Lung (tissue), 11 donors: ENCODE measurements at regions not wholly inside any gene's neighbourhood (a gene's known extent, or its start where the extent isn't known, plus 50 kb on each side); places are given as distances from the start of the nearest gene placed in this dataset.
A peak's percentile ranks its signal among the peaks of the same experiment; 100 is the strongest.

Experiments
- ATAC-seq: fragments of 200-7000 bp; cut with Tn5 transposase; one replicate; pipeline ENCODE4 v1.9.1; 2020; ENCODE audit warnings: moderate number of reproducible peaks; ENCODE audit not compliant: insufficient read depth, low FRiP score
- DNase-seq, 3 donors: peaks; one replicate each; pipeline ENCODE4 v3.0.0-alpha.2; 2013 to 2017
- H3K27ac ChIP-seq, 2 donors: one replicate each; pipeline ENCODE4 v1.5.1; 2013; ENCODE audit warnings: mild to moderate bottlenecking in 2 of 2, moderate library complexity in 2 of 2, control low read depth in 1 of 2, inconsistent platforms in 1 of 2, low read depth in 1 of 2, low read length in 1 of 2
- H3K27me3 ChIP-seq, 3 donors: one replicate each; pipeline ENCODE4 v1.5.1; 2013; ENCODE audit warnings: low read length in 2 of 3; ENCODE audit not compliant: control insufficient read depth in 3 of 3, insufficient read depth in 3 of 3
- H3K36me3 ChIP-seq, 4 donors: one replicate each; pipeline ENCODE4 v1.5.1; 2013; ENCODE audit warnings: low read length in 4 of 4, mild to moderate bottlenecking in 1 of 4, moderate library complexity in 1 of 4; ENCODE audit not compliant: control insufficient read depth in 4 of 4, insufficient read depth in 4 of 4
- H3K4me1 ChIP-seq, 5 donors: one replicate each; pipeline ENCODE4 v1.5.1; 2013; ENCODE audit warnings: low read length in 5 of 5, mild to moderate bottlenecking in 2 of 5, moderate library complexity in 1 of 5; ENCODE audit not compliant: control insufficient read depth in 5 of 5, insufficient read depth in 5 of 5
- H3K4me3 ChIP-seq: one replicate; pipeline ENCODE4 v1.5.1; 2013; ENCODE audit warnings: mild to moderate bottlenecking, control low read depth, moderate library complexity
- H3K9ac ChIP-seq, 2 donors: one replicate each; pipeline ENCODE4 v1.5.1; 2013; ENCODE audit warnings: low read length in 2 of 2, control low read depth in 1 of 2; ENCODE audit not compliant: insufficient read depth in 1 of 2
- H3K9me3 ChIP-seq, 4 donors: one replicate each; pipeline ENCODE4 v1.5.1; 2013; ENCODE audit warnings: low read length in 3 of 4, mild to moderate bottlenecking in 1 of 4, moderate library complexity in 1 of 4; ENCODE audit not compliant: control insufficient read depth in 4 of 4, insufficient read depth in 3 of 4
- CTCF ChIP-seq: IDR thresholded peaks from 2 replicates; pipeline ENCODE4 v1.5.1; 2012; ENCODE audit warnings: mild to moderate bottlenecking; ENCODE audit errors: control extremely low read depth, extremely low read depth
- WGBS, 2 donors: extraction: QIAGEN DNeasy Blood & Tissue Kit; methylation state at CpG; one replicate each; pipeline ENCODE4 v1.1.7; 2013; 5-methylcytosine and 5-hydroxymethylcytosine counted together
- donor health status: control.
- donor health status: control.
- donor health status: Bipolar disorder and iron deficiency.
- donor health status: healthy.
- donor health status: DM: yes; HTN: yes; CAD: no.

- no peak overlapping the region for H3K4me3 ChIP-seq
- H3K9me3 ChIP-seq, result no peaks in the 10 kb centered on the region
- no peak overlapping the region for H3K27ac ChIP-seq
- WGBS, 2 donors, result 81 to 82% methylated on average over 2 of the region's 2 CpGs
- no peaks in the 10 kb centered on the region for H3K36me3 ChIP-seq
- DNase-seq (no peak), ATAC-seq (no peak)
- H3K27me3 ChIP-seq, result no peaks in the 10 kb centered on the region
- peaks cover 0 to 4% (median 0%) of the 10 kb centered on the region in 5 donors for H3K4me1 ChIP-seq
- H3K9ac ChIP-seq, result no peak overlapping the region
- no peak for TF ChIP-seq CTCF
These were observed 1730.4 kb upstream of the SLC10A2 start for GRCh38 chr13:104796581-104796980.

GRCh38 chr13:104785952-104786351 lies 1719.7 kb upstream of the SLC10A2 start:
- 83 to 95% methylated on average over 5 of the region's 5 CpGs for WGBS, 2 donors
- Histone ChIP-seq H3K4me3 (no peak overlapping the region), H3K27ac (no peak overlapping the region), H3K36me3 (no peaks in the 10 kb centered on the region), H3K27me3 (no peaks in the 10 kb centered on the region), H3K4me1 (no peaks in the 10 kb centered on the region), H3K9ac (no peak overlapping the region), H3K9me3 (no peaks in the 10 kb centered on the region)
- ATAC-seq (no peak), DNase-seq (peak in 1 of 3 donors; percentile 28)
- no peak for TF ChIP-seq CTCF

GRCh38 chr13:104784891-104785290 lies 1718.7 kb upstream of the SLC10A2 start:
- no peak for TF ChIP-seq CTCF
- Histone ChIP-seq H3K9ac (no peak overlapping the region), H3K9me3 (no peaks in the 10 kb centered on the region), H3K4me1 (peaks cover 0 to 3% (median 0%) of the 10 kb centered on the region in 5 donors), H3K27me3 (no peaks in the 10 kb centered on the region), H3K4me3 (no peak overlapping the region), H3K27ac (no peak overlapping the region), H3K36me3 (no peaks in the 10 kb centered on the region)
- ATAC-seq (no peak), DNase-seq (no peak)

- Histone ChIP-seq H3K9me3 (no peaks in the 10 kb centered on the region), H3K27me3 (no peaks in the 10 kb centered on the region), H3K36me3 (no peaks in the 10 kb centered on the region), H3K9ac (no peak overlapping the region), H3K4me3 (no peak overlapping the region), H3K4me1 (peaks cover 0 to 14% (median 0%) of the 10 kb centered on the region in 5 donors), H3K27ac (no peak overlapping the region)
- DNase-seq (no peak), ATAC-seq (no peak)
- no peak for TF ChIP-seq CTCF
- 61 to 63% methylated on average over 2 of the region's 2 CpGs for WGBS, 2 donors
These were observed 1716.5 kb upstream of the SLC10A2 start for GRCh38 chr13:104782741-104783140.
